Mesenchymal stem cell (in vitro differentiated cells and primary cell): ENCODE measurements at regions not wholly inside any gene's neighbourhood (a gene's known extent, or its start where the extent isn't known, plus 50 kb on each side); places are given as distances from the start of the nearest gene placed in this dataset.

Experiments
- DNase-seq: peaks from one replicate; pipeline ENCODE4 v3.0.0-alpha.2; 2013
- H2AFZ ChIP-seq: one replicate; pipeline ENCODE4 v1.6.1; 2013; ENCODE audit warnings: low read depth, mild to moderate bottlenecking, control low read depth, inconsistent platforms, low read length, moderate library complexity
- H2AK5ac ChIP-seq: 2 replicates; pipeline ENCODE4 v1.6.1; 2013; ENCODE audit warnings: low read length, moderate library complexity, mild to moderate bottlenecking, inconsistent platforms; ENCODE audit not compliant: severe bottlenecking
- H2BK120ac ChIP-seq: one replicate; pipeline ENCODE4 v1.6.1; 2013; ENCODE audit warnings: low read depth, mild to moderate bottlenecking, inconsistent platforms, low read length, moderate library complexity
- H2BK12ac ChIP-seq, 2 experiments: one replicate each; pipeline ENCODE4 v1.6.1; 2013; ENCODE audit warnings: inconsistent platforms in 2 of 2, low read length in 2 of 2, mild to moderate bottlenecking in 2 of 2, moderate library complexity in 2 of 2, control low read depth in 1 of 2
- H2BK15ac ChIP-seq: one replicate; pipeline ENCODE4 v1.6.1; 2013; ENCODE audit warnings: mild to moderate bottlenecking, low read depth, inconsistent platforms; ENCODE audit not compliant: poor library complexity, severe bottlenecking
- H2BK5ac ChIP-seq: 2 replicates; pipeline ENCODE4 v1.6.1; 2013; ENCODE audit warnings: low read depth, mild to moderate bottlenecking, low read length, control low read depth, inconsistent platforms; ENCODE audit not compliant: poor library complexity, severe bottlenecking
- H3K14ac ChIP-seq, 2 experiments: one replicate each; pipeline ENCODE4 v1.6.1; 2013; ENCODE audit warnings: inconsistent platforms in 2 of 2, low read length in 2 of 2, control low read depth in 1 of 2, mild to moderate bottlenecking in 1 of 2, moderate library complexity in 1 of 2
- H3K18ac ChIP-seq, 2 experiments: one replicate each; pipeline ENCODE4 v1.6.1; 2013; ENCODE audit warnings: inconsistent platforms in 2 of 2, low read length in 2 of 2, control low read depth in 1 of 2, low read depth in 1 of 2, mild to moderate bottlenecking in 1 of 2
- H3K23ac ChIP-seq, 2 experiments: one replicate each; pipeline ENCODE4 v1.6.1; 2013; ENCODE audit warnings: inconsistent platforms in 2 of 2, low read length in 2 of 2, mild to moderate bottlenecking in 2 of 2, moderate library complexity in 2 of 2, control low read depth in 1 of 2
- H3K27ac ChIP-seq: 2 replicates; pipeline ENCODE4 v1.5.1; 2013; ENCODE audit warnings: mild to moderate bottlenecking, moderate library complexity, low read length, control low read depth, inconsistent platforms; ENCODE audit not compliant: poor library complexity, severe bottlenecking
- H3K27me3 ChIP-seq, 2 experiments: 2 replicates each; pipeline versions ENCODE4 v1.6.1 to v1.7.0; 2013; ENCODE audit warnings: low read length in 2 of 2, mild to moderate bottlenecking in 2 of 2, moderate library complexity in 2 of 2, control low read depth in 1 of 2, inconsistent platforms in 1 of 2; ENCODE audit not compliant: control insufficient read depth in 1 of 2, insufficient read depth in 1 of 2
- H3K36me3 ChIP-seq, 2 experiments: 2 replicates each; pipeline versions ENCODE4 v1.6.1 to v1.7.0; 2013; ENCODE audit warnings: low read length in 2 of 2, control low read depth in 1 of 2, inconsistent platforms in 1 of 2, low read depth in 1 of 2, mild to moderate bottlenecking in 1 of 2; ENCODE audit not compliant: insufficient read depth in 2 of 2, control insufficient read depth in 1 of 2
- H3K4ac ChIP-seq, 2 experiments: one replicate each; pipeline ENCODE4 v1.6.1; 2013; ENCODE audit warnings: inconsistent platforms in 2 of 2, low read length in 2 of 2, mild to moderate bottlenecking in 2 of 2, moderate library complexity in 2 of 2, control low read depth in 1 of 2, low read depth in 1 of 2
- H3K4me1 ChIP-seq: 2 replicates; pipeline ENCODE4 v1.6.1; 2013; ENCODE audit warnings: low read depth, low read length, control low read depth; ENCODE audit not compliant: control insufficient read depth, insufficient read depth
- H3K4me2 ChIP-seq: 2 replicates; pipeline ENCODE4 v1.6.1; 2013; ENCODE audit warnings: low read length, mild to moderate bottlenecking, inconsistent platforms; ENCODE audit not compliant: poor library complexity, severe bottlenecking
- H3K4me3 ChIP-seq, 2 experiments: 2 replicates each; pipeline versions ENCODE4 v1.5.1 to v1.7.0; 2013; ENCODE audit warnings: low read length in 2 of 2, mild to moderate bottlenecking in 2 of 2, control low read depth in 1 of 2, low read depth in 1 of 2; ENCODE audit not compliant: insufficient read depth in 1 of 2
- H3K79me1 ChIP-seq: replicated peaks from 2 replicates; pipeline ENCODE4 v1.6.1; 2013; ENCODE audit warnings: mild to moderate bottlenecking, control low read depth, low read length, inconsistent platforms; ENCODE audit not compliant: poor library complexity, severe bottlenecking
- H3K9ac ChIP-seq: 2 replicates; pipeline ENCODE4 v1.7.0; 2013; ENCODE audit warnings: mild to moderate bottlenecking, low read length, moderate library complexity
- H3K9me3 ChIP-seq: 2 replicates; pipeline ENCODE4 v1.7.0; 2013; ENCODE audit warnings: mild to moderate bottlenecking, low read length; ENCODE audit not compliant: control insufficient read depth
- H4K8ac ChIP-seq: one replicate; pipeline ENCODE4 v1.6.1; 2013; ENCODE audit warnings: inconsistent platforms, mild to moderate bottlenecking, low read length, moderate library complexity
- H4K91ac ChIP-seq: one replicate; pipeline ENCODE4 v1.6.1; 2013; ENCODE audit warnings: mild to moderate bottlenecking, low read length, inconsistent platforms
- WGBS: methylation state at CpG from one replicate; pipeline ENCODE4 v1.1.7; 2013; ENCODE audit warnings: mixed read lengths; 5-methylcytosine and 5-hydroxymethylcytosine counted together

- Histone ChIP-seq H3K4me1 (peaks cover 5% of the 10 kb centered on the region), H3K4ac (peak overlapping the region; percentile 54 to 81), H3K79me1 (no peaks in the 10 kb centered on the region), H3K9me3 (peaks cover 11% of the 10 kb centered on the region), H4K91ac (no peak overlapping the region), H2AK5ac (no peak overlapping the region), H3K27ac (no peak overlapping the region), H3K23ac (no peak overlapping the region), H3K4me2 (no peak overlapping the region), H3K18ac (peak overlapping the region in 1 of 2 experiments; percentile 62), H3K9ac (no peak overlapping the region), H3K14ac (peak overlapping the region in 1 of 2 experiments; percentile 6), H3K27me3 (no peaks in the 10 kb centered on the region), H2BK15ac (no peak overlapping the region), H2BK5ac (no peak overlapping the region), H3K36me3 (no peaks in the 10 kb centered on the region), H2BK12ac (peak overlapping the region; percentile 29 to 91), H2BK120ac (no peak overlapping the region), H3K4me3 (no peak overlapping the region), H4K8ac (peak overlapping the region; percentile 27), H2AFZ (no peak overlapping the region)
- 78% methylated on average over 3 of the region's 3 CpGs for WGBS
- DNase-seq: peak; percentile 62
Measured at GRCh38 chr5:9774472-9775079, 144.4 kb upstream of the TAS2R1 start.

DNA sequence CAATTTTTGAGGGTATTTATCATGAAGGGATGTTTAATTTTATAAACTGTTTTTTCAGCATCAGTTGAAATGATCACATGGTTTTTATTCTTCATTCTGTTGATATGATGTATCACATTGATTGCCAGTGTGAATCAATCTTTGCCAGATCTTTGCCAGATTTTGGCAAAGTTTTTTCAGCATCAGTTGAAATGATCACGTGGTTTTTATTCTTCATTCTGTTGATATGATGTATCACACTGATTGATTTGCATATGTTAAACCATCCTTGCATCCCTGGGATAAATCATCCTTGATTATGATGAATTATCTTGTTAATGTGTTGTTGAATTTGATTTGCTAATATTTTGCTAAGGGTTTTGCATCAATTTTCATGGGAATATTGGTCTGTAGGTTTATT is 140.9 kb upstream of the TAS2R1 start:
- no peak overlapping the region for H3K4me2 ChIP-seq
- H2BK12ac ChIP-seq: no peak overlapping the region
- 83% methylated on average over 1 of the region's 1 CpG for WGBS
- no peak overlapping the region for H3K27ac ChIP-seq
- H3K79me1 ChIP-seq: no peaks in the 10 kb centered on the region
- no peak overlapping the region for H4K91ac ChIP-seq
- H2AK5ac ChIP-seq: no peak overlapping the region
- no peaks in the 10 kb centered on the region for H3K27me3 ChIP-seq
- H3K36me3 ChIP-seq: no peaks in the 10 kb centered on the region
- DNase-seq: no peak
- H3K4me1 ChIP-seq: peaks cover 5% of the 10 kb centered on the region
- H3K4me3 ChIP-seq: no peak overlapping the region
- no peak overlapping the region for H3K14ac ChIP-seq
- H3K4ac ChIP-seq: no peak overlapping the region
- no peak overlapping the region for H3K18ac ChIP-seq
- H2BK5ac ChIP-seq: no peak overlapping the region
- no peak overlapping the region for H3K9ac ChIP-seq
- no peak overlapping the region for H2AFZ ChIP-seq
- H3K9me3 ChIP-seq: peaks cover 7% of the 10 kb centered on the region
- H2BK15ac ChIP-seq: no peak overlapping the region
- no peak overlapping the region for H3K23ac ChIP-seq
- H4K8ac ChIP-seq: no peak overlapping the region
- H2BK120ac ChIP-seq: no peak overlapping the region

GRCh38 chr5:9766581-9766980 is 136.4 kb upstream of the TAS2R1 start:
- Histone ChIP-seq H2BK120ac (no peak overlapping the region), H2AFZ (no peak overlapping the region), H3K14ac (peak overlapping the region in 1 of 2 experiments; percentile 26), H3K4ac (no peak overlapping the region), H3K18ac (no peak overlapping the region), H2BK15ac (no peak overlapping the region), H3K27me3 (no peaks in the 10 kb centered on the region), H3K9me3 (no peaks in the 10 kb centered on the region), H3K79me1 (no peaks in the 10 kb centered on the region), H3K4me2 (no peak overlapping the region), H3K36me3 (no peaks in the 10 kb centered on the region), H2AK5ac (no peak overlapping the region), H4K8ac (no peak overlapping the region), H2BK5ac (no peak overlapping the region), H3K23ac (no peak overlapping the region), H2BK12ac (no peak overlapping the region), H3K4me3 (no peak overlapping the region), H3K4me1 (no peaks in the 10 kb centered on the region), H3K9ac (no peak overlapping the region), H4K91ac (no peak overlapping the region), H3K27ac (no peak overlapping the region)
- DNase-seq: no peak
- 99% methylated on average over 3 of the region's 3 CpGs for WGBS

DNA sequence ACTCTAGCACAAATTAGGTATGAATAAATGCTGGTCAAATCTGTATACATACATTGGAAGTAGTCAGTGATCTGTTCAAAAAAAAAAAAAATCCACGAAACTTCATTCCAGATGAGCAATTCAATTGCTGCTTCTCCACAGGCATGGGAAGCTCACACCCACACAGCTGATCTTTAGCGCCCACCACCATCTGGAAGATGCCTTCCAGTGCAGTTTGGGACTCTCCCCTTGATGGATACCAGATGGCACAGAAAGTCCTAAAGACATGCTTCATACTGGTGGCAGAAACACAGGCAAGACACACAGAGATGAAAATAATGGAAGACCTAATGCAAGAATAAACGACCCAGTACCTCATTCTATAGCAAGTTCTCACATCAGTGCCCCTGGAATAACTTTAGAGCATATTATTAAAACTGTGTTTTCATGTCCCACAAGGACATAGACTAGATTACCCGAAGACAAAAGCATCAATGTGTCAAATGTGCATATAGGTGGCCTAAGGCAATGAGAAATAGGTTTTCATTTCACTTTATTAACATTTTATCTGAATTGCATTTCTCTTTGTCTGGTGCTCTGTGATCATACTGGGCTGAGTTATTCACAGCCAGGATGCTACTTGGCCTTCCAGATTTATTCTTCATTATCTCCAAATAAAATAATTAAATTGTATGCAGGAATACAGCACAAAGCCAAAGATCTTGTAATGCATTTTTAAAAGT is 135.4 kb upstream of the TAS2R1 start:
- H3K27ac ChIP-seq: no peak overlapping the region
- H3K23ac ChIP-seq: no peak overlapping the region
- no peaks in the 10 kb centered on the region for H3K79me1 ChIP-seq
- H3K9me3 ChIP-seq: no peaks in the 10 kb centered on the region
- H3K36me3 ChIP-seq: no peaks in the 10 kb centered on the region
- H3K18ac ChIP-seq: no peak overlapping the region
- no peak overlapping the region for H4K8ac ChIP-seq
- no peak overlapping the region for H3K4me3 ChIP-seq
- WGBS: 78% methylated on average over 3 of the region's 4 CpGs
- no peak overlapping the region for H3K4ac ChIP-seq
- no peak overlapping the region for H2AK5ac ChIP-seq
- H3K4me1 ChIP-seq: no peaks in the 10 kb centered on the region
- H2BK12ac ChIP-seq: no peak overlapping the region
- DNase-seq: peak; percentile 33
- no peaks in the 10 kb centered on the region for H3K27me3 ChIP-seq
- no peak overlapping the region for H3K9ac ChIP-seq
- no peak overlapping the region for H2BK120ac ChIP-seq
- H3K14ac ChIP-seq: no peak overlapping the region
- H2BK5ac ChIP-seq: no peak overlapping the region
- no peak overlapping the region for H4K91ac ChIP-seq
- H3K4me2 ChIP-seq: no peak overlapping the region
- no peak overlapping the region for H2AFZ ChIP-seq
- no peak overlapping the region for H2BK15ac ChIP-seq
